GM19328 (cell line): ENCODE measurements at regions not wholly inside any gene's neighbourhood (a gene's known extent, or its start where the extent isn't known, plus 50 kb on each side); places are given as distances from the start of the nearest gene placed in this dataset.

ENCODE experiments used
- ATAC-seq: cut with Tn5 transposase; IDR thresholded peaks from one replicate; pipeline ENCODE4 v1.9.1; 2021; ENCODE audit warnings: mild to moderate bottlenecking, moderate library complexity; ENCODE audit not compliant: unreplicated experiment

GRCh38 chr2:128523457-128523856 is 204.8 kb upstream of the HS6ST1 start:
- ATAC-seq = no peak

GRCh38 chr2:128524183-128524582 is 205.5 kb upstream of the HS6ST1 start:
- no peak for ATAC-seq

GRCh38 chr2:128525653-128526052 is 207.0 kb upstream of the HS6ST1 start:
- ATAC-seq = no peak

GRCh38 chr2:128526455-128526976 is 207.8 kb upstream of the HS6ST1 start:
- ATAC-seq = no peak

GRCh38 chr2:128528133-128528532 is 209.5 kb upstream of the HS6ST1 start:
- no peak for ATAC-seq

- ATAC-seq = no peak
These were observed 211.4 kb upstream of the HS6ST1 start for GRCh38 chr2:128530025-128530573.

- ATAC-seq = no peak
These were observed 213.2 kb upstream of the HS6ST1 start for GRCh38 chr2:128531856-128532255.

GRCh38 chr2:128533101-128533500 is 214.4 kb upstream of the HS6ST1 start:
- ATAC-seq = no peak

- no peak for ATAC-seq
These were observed 216.2 kb upstream of the HS6ST1 start for GRCh38 chr2:128534688-128535392.

- no peak for ATAC-seq
These were observed 217.3 kb upstream of the HS6ST1 start for GRCh38 chr2:128535953-128536352.

GRCh38 chr2:128536925-128537620 is 218.4 kb upstream of the HS6ST1 start:
- ATAC-seq = no peak

- ATAC-seq = no peak
These were observed 219.0 kb upstream of the HS6ST1 start for GRCh38 chr2:128537646-128538045.

GRCh38 chr2:128538396-128538795 is 219.7 kb upstream of the HS6ST1 start:
- ATAC-seq = no peak

GRCh38 chr2:128540670-128541069 is 222.0 kb upstream of the HS6ST1 start:
- ATAC-seq = no peak

GRCh38 chr2:128541448-128541847 is 222.8 kb upstream of the HS6ST1 start:
- no peak for ATAC-seq

- ATAC-seq = no peak
These were observed 224.4 kb upstream of the HS6ST1 start for GRCh38 chr2:128543036-128543435.

- ATAC-seq = no peak
These were observed 225.0 kb upstream of the HS6ST1 start for GRCh38 chr2:128543646-128544045.

GRCh38 chr2:128544321-128545037 is 225.8 kb upstream of the HS6ST1 start:
- no peak for ATAC-seq

- ATAC-seq = no peak
These were observed 226.4 kb upstream of the HS6ST1 start for GRCh38 chr2:128545085-128545484.

- ATAC-seq = no peak
These were observed 227.2 kb upstream of the HS6ST1 start for GRCh38 chr2:128545829-128546228.

GRCh38 chr2:128547667-128548066 is 229.0 kb upstream of the HS6ST1 start:
- no peak for ATAC-seq
